ENCODE measurements at regions not wholly inside any gene's neighbourhood (a gene's known extent, or its start where the extent isn't known, plus 50 kb on each side); places are given as distances from the start of the nearest gene placed in this dataset.

- TF ChIP-seq, protein P1, sequence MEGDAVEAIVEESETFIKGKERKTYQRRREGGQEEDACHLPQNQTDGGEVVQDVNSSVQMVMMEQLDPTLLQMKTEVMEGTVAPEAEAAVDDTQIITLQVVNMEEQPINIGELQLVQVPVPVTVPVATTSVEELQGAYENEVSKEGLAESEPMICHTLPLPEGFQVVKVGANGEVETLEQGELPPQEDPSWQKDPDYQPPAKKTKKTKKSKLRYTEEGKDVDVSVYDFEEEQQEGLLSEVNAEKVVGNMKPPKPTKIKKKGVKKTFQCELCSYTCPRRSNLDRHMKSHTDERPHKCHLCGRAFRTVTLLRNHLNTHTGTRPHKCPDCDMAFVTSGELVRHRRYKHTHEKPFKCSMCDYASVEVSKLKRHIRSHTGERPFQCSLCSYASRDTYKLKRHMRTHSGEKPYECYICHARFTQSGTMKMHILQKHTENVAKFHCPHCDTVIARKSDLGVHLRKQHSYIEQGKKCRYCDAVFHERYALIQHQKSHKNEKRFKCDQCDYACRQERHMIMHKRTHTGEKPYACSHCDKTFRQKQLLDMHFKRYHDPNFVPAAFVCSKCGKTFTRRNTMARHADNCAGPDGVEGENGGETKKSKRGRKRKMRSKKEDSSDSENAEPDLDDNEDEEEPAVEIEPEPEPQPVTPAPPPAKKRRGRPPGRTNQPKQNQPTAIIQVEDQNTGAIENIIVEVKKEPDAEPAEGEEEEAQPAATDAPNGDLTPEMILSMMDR (conservative IDR thresholded peaks at IDR 0.05 in 1 of 2, IDR thresholded peaks at IDR 0.05 in 1 of 2; ENCODE audit: extremely low read depth in 1 of 2, insufficient read depth in 1 of 2, low read depth in 1 of 2, low read length in 2 of 2) = no peak
- TF ChIP-seq EZH2 (IDR thresholded peaks at IDR 0.05; ENCODE audit: borderline replicate concordance, low read length) = no peak
Observed at GRCh38 chr12:59383079-59383822, 212.6 kb upstream of the SLC16A7 start.

Data from mammary epithelial cell (primary cell).